Endodermal cell (in vitro differentiated cells): ENCODE measurements at regions not wholly inside any gene's neighbourhood (a gene's known extent, or its start where the extent isn't known, plus 50 kb on each side); places are given as distances from the start of the nearest gene placed in this dataset.

Source experiments
- DNase-seq: peaks from one replicate; pipeline ENCODE4 v3.0.0-alpha.2; 2017
- H3K27ac ChIP-seq: 2 replicates; pipeline ENCODE4 v1.5.1; 2013; ENCODE audit warnings: mild to moderate bottlenecking, low read depth, low read length, moderate library complexity
- H3K27me3 ChIP-seq: 2 replicates; pipeline ENCODE4 v1.6.1; 2013; ENCODE audit warnings: mild to moderate bottlenecking, low read length, moderate library complexity; ENCODE audit not compliant: insufficient read depth, control insufficient read depth, poor library complexity, severe bottlenecking
- H3K36me3 ChIP-seq: 2 replicates; pipeline ENCODE4 v1.7.0; 2013; ENCODE audit warnings: mild to moderate bottlenecking, low read length, moderate library complexity; ENCODE audit not compliant: control insufficient read depth, insufficient read depth
- H3K4me1 ChIP-seq: one replicate; pipeline ENCODE4 v1.7.0; 2013; ENCODE audit warnings: low read length; ENCODE audit not compliant: control insufficient read depth, insufficient read depth
- H3K4me3 ChIP-seq: 2 replicates; pipeline ENCODE4 v1.5.1; 2013; ENCODE audit warnings: mild to moderate bottlenecking, low read length, moderate library complexity
- H3K9ac ChIP-seq: 2 replicates; pipeline ENCODE4 v1.6.1; 2013; ENCODE audit warnings: mild to moderate bottlenecking, low read length, moderate library complexity; ENCODE audit not compliant: poor library complexity, severe bottlenecking; ENCODE audit errors: extremely low read depth
- H3K9me3 ChIP-seq: 2 replicates; pipeline ENCODE4 v1.6.1; 2013; ENCODE audit warnings: mild to moderate bottlenecking, low read length, moderate library complexity; ENCODE audit not compliant: control insufficient read depth
- H3K27ac Mint-ChIP-seq: 2 replicates; pipeline ENCODE4 v1.8.0; 2020; ENCODE audit warnings: mixed read lengths
- H3K27me3 Mint-ChIP-seq: 2 replicates; pipeline ENCODE4 v1.8.0; 2021; ENCODE audit warnings: mild to moderate bottlenecking, mixed read lengths; ENCODE audit not compliant: insufficient read depth
- H3K36me3 Mint-ChIP-seq: 2 replicates; pipeline ENCODE4 v1.8.0; 2020; ENCODE audit warnings: low read depth, mixed read lengths
- H3K4me1 Mint-ChIP-seq: 2 replicates; pipeline ENCODE4 v1.8.0; 2020; ENCODE audit warnings: mixed read lengths
- H3K4me3 Mint-ChIP-seq: 2 replicates; pipeline ENCODE4 v1.8.0; 2020; ENCODE audit warnings: mild to moderate bottlenecking, moderate library complexity, mixed read lengths
- H3K9me3 Mint-ChIP-seq: 2 replicates; pipeline ENCODE4 v1.8.0; 2020; ENCODE audit warnings: mild to moderate bottlenecking, mixed read lengths
- CTCF ChIP-seq: fragments of 200-600 bp; sonication (generic); conservative IDR thresholded peaks from 2 replicates; pipeline ENCODE4 v1.5.0; 2021; ENCODE audit warnings: antibody characterized with exemption, mild to moderate bottlenecking
- whole genome bisulfite sequencing, 2 experiments: methylation state at CpG; one replicate each; pipeline versions ENCODE4 v1.1.5 to v1.1.7; 2013; ENCODE audit warnings: missing lambda C conversion rate in 2 of 2, mixed read lengths in 1 of 2; ENCODE audit not compliant: insufficient coverage in 1 of 2, insufficient read length in 1 of 2; 5-methylcytosine and 5-hydroxymethylcytosine counted together

DNA sequence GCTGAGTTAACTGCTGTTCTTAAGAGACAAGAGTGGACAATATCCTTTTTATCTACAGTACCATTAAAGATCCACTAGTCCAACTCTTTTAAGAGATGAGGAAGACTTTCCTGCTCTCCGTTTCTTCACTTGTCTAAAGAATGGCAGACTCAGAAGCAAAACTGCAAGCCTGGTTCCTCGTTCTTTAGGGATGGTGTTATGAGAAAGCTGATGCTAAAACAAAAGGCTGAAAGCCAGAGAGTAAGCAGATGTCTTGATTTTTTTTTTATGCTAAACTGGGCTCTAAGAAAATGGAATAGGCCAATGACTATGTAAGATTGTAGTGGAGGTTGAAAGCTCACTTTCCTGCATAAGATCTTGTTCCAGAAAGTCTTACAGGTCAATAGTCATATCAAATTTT is 78.1 kb downstream of the CNGA2 start:
- H3K27me3 Mint-ChIP-seq, result no peaks in the 10 kb centered on the region
- Histone ChIP-seq H3K9me3 (no peaks in the 10 kb centered on the region), H3K27ac (no peak overlapping the region), H3K4me3 (no peak overlapping the region), H3K9ac (no peak overlapping the region), H3K36me3 (no peaks in the 10 kb centered on the region), H3K4me1 (no peaks in the 10 kb centered on the region), H3K27me3 (no peaks in the 10 kb centered on the region)
- H3K4me3 Mint-ChIP-seq, result no peak overlapping the region
- no peak overlapping the region for H3K27ac Mint-ChIP-seq
- no peak for DNase-seq
- WGBS, 2 experiments, result 93% methylated on average over 2 of the region's 2 CpGs; no CpG with 5 or more reads in 1 of the 2 experiments
- H3K36me3 Mint-ChIP-seq, result no peaks in the 10 kb centered on the region
- peaks cover 35% of the 10 kb centered on the region for H3K9me3 Mint-ChIP-seq
- no peak for TF ChIP-seq CTCF
- no peaks in the 10 kb centered on the region for H3K4me1 Mint-ChIP-seq

- TF ChIP-seq CTCF, result no peak
- no peak overlapping the region for H3K4me3 ChIP-seq
- H3K36me3 ChIP-seq, result no peaks in the 10 kb centered on the region
- 86% methylated on average over 1 of the region's 1 CpG; no CpG with 5 or more reads in 1 of the 2 experiments for WGBS, 2 experiments
- no peaks in the 10 kb centered on the region for H3K27me3 ChIP-seq
- no peak overlapping the region for H3K4me3 Mint-ChIP-seq
- DNase-seq, result no peak
- H3K36me3 Mint-ChIP-seq, result no peaks in the 10 kb centered on the region
- no peaks in the 10 kb centered on the region for H3K4me1 ChIP-seq
- H3K9me3 Mint-ChIP-seq, result peaks cover 15% of the 10 kb centered on the region
- H3K9me3 ChIP-seq, result no peaks in the 10 kb centered on the region
- H3K9ac ChIP-seq, result no peak overlapping the region
- no peak overlapping the region for H3K27ac ChIP-seq
- no peaks in the 10 kb centered on the region for H3K4me1 Mint-ChIP-seq
- H3K27me3 Mint-ChIP-seq, result no peaks in the 10 kb centered on the region
- no peak overlapping the region for H3K27ac Mint-ChIP-seq
Measured at GRCh38 chrX:151814767-151815166, 80.2 kb downstream of the CNGA2 start.

DNA sequence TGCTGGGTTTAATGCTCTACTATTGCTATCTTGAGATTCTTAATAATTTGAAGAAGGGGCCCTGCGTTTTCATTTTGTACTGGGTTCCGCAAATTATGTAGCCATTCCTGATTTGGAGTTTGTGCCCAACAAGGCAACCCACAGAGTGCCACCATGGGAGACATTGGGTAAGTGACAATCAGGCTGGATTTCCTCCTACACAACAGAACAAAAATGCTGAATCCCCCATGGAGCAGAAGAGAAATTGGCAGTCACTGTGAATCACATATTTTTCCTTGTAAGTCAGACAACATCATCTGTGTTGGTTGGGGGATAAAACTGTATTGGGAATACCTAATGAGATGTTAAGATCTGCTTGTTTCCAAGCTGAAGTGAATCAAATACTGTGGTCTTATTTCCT is 80.9 kb downstream of the CNGA2 start:
- no peak overlapping the region for H3K4me3 Mint-ChIP-seq
- no peaks in the 10 kb centered on the region for H3K4me1 Mint-ChIP-seq
- Histone ChIP-seq H3K4me3 (no peak overlapping the region), H3K27ac (no peak overlapping the region), H3K9ac (no peak overlapping the region), H3K9me3 (no peaks in the 10 kb centered on the region), H3K36me3 (no peaks in the 10 kb centered on the region), H3K27me3 (no peaks in the 10 kb centered on the region), H3K4me1 (no peaks in the 10 kb centered on the region)
- TF ChIP-seq CTCF, result no peak
- H3K9me3 Mint-ChIP-seq, result peaks cover 11% of the 10 kb centered on the region
- WGBS, 2 experiments, result 80 to 91% methylated on average over 1 to 2 of the region's 2 CpGs
- H3K36me3 Mint-ChIP-seq, result no peaks in the 10 kb centered on the region
- DNase-seq, result no peak
- no peaks in the 10 kb centered on the region for H3K27me3 Mint-ChIP-seq
- no peak overlapping the region for H3K27ac Mint-ChIP-seq
